HEK293T (cell line): ENCODE measurements at regions not wholly inside any gene's neighbourhood (a gene's known extent, or its start where the extent isn't known, plus 50 kb on each side); places are given as distances from the start of the nearest gene placed in this dataset.

ENCODE experiments used
- SUZ12 ChIP-seq: fragments of 450-650 bp; IDR thresholded peaks from 2 replicates; pipeline ENCODE4 v1.6.1; 2016; ENCODE audit warnings: mild to moderate bottlenecking
- ZNF384 ChIP-seq: fragments of 450-650 bp; IDR thresholded peaks from 2 replicates; pipeline ENCODE4 v1.6.1; 2016

DNA sequence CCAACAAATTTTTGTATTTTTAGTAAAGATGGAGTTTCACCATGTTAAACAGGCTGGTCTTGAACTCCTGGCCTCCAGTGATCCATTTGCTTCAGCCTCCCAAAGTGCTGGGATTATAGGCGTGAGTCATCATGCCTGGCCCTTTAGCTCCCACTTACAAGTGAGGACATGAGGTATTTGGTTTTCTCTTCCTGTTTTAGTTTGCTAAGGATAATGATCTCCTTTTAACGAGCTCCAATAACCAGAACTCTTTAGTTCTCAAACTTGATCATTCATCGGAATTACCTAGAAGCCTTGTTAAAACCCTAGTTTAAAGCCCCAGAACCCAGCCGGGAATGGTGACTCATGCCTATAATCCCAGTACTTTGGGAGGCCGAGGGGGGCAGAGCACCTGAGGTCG is 481.4 kb downstream of the TYW1 start:
- TF ChIP-seq ZNF384 = no peak
- no peak for TF ChIP-seq SUZ12
